ENCODE measurements at regions not wholly inside any gene's neighbourhood (a gene's known extent, or its start where the extent isn't known, plus 50 kb on each side); places are given as distances from the start of the nearest gene placed in this dataset.

DNA sequence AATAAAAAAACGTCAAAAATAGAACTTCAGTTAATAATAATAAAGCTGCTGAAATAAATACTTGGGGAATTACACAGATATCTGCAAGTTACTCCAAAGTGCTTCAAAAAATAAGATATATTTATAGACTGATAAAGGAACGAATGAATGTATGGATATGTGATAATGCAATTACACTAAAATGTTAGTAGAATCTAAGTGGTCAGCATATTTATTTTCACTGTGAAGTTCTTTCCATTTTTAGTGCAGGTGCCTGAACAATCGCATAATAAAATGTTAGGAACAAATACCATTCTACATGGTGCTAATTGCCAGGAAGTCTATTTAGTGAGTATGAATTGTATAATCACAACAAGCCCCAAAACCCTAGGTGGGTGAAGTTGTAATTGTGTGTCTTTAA is 169.6 kb upstream of the RGPD4 start:
- H3K27me3 ChIP-seq: no peaks in the 10 kb centered on the region
- no peak overlapping the region for H3K4me3 ChIP-seq
- DNase-seq: no peak
- no peak for TF ChIP-seq POLR2A (IDR thresholded peaks at IDR 0.05)
- TF ChIP-seq, protein P1, sequence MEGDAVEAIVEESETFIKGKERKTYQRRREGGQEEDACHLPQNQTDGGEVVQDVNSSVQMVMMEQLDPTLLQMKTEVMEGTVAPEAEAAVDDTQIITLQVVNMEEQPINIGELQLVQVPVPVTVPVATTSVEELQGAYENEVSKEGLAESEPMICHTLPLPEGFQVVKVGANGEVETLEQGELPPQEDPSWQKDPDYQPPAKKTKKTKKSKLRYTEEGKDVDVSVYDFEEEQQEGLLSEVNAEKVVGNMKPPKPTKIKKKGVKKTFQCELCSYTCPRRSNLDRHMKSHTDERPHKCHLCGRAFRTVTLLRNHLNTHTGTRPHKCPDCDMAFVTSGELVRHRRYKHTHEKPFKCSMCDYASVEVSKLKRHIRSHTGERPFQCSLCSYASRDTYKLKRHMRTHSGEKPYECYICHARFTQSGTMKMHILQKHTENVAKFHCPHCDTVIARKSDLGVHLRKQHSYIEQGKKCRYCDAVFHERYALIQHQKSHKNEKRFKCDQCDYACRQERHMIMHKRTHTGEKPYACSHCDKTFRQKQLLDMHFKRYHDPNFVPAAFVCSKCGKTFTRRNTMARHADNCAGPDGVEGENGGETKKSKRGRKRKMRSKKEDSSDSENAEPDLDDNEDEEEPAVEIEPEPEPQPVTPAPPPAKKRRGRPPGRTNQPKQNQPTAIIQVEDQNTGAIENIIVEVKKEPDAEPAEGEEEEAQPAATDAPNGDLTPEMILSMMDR (IDR thresholded peaks at IDR 0.05): no peak
- no peaks in the 10 kb centered on the region for H3K36me3 ChIP-seq
- H3K4me1 ChIP-seq: no peaks in the 10 kb centered on the region
- no peaks in the 10 kb centered on the region for H3K9me3 ChIP-seq
- H3K27ac ChIP-seq: no peak overlapping the region

DNA sequence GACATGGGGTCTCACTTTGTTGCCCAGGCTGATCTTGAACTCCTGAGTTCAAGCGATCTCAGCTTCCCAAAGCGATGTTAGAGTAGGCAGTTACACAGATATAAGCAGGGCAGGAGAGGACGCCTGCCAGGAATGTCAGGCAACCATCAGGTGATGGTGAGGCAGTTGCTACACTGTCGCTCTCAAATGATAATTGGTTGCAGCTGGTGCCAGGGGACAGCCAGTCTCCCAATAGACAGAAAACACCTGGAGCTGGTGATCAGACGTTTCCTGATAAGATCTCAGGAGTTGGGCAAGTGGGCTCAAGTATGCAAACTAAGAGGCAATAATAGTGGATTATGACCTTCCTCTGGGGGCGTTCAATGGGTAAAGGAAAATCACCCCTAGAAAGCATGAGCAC is 163.1 kb upstream of the RGPD4 start:
- TF ChIP-seq, protein P1 (IDR thresholded peaks at IDR 0.05): no peak
- no peak for TF ChIP-seq POLR2A (IDR thresholded peaks at IDR 0.05)
- no peak overlapping the region for H3K4me3 ChIP-seq
- no peaks in the 10 kb centered on the region for H3K27me3 ChIP-seq

DNA sequence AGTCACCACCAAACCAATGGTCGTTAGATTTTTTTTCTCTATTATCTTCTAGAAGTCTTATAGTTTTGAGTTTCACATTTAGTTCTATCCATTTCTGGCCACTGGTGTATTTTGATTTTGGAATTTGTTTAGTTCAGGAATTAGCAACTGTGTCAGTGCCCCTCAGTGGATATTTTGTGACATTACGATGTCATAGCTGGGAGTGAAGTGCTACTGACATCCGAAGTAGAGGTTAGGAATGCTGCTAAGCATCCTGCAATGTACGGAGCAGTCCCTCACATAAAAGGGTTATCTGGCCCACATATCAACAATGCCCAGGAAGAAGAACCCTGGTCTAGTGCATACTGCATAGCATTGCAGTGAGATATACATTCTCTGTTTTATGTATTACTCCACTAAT is 157.4 kb upstream of the RGPD4 start:
- no peaks in the 10 kb centered on the region for H3K4me1 ChIP-seq
- no peaks in the 10 kb centered on the region for H3K36me3 ChIP-seq
- no peaks in the 10 kb centered on the region for H3K27me3 ChIP-seq
- H3K4me3 ChIP-seq: no peak overlapping the region
- peaks cover 0 to 8% (median 0%) of the 10 kb centered on the region in 4 donors for H3K9me3 ChIP-seq
- no peak overlapping the region for H3K27ac ChIP-seq
- TF ChIP-seq, protein P1 (IDR thresholded peaks at IDR 0.05): no peak
- no peak for DNase-seq

More for the DNA sequence above, 163.1 kb upstream of the RGPD4 start:
- no peak for DNase-seq
- H3K36me3 ChIP-seq: no peaks in the 10 kb centered on the region
- no peak overlapping the region for H3K27ac ChIP-seq
- H3K9me3 ChIP-seq: no peaks in the 10 kb centered on the region
- H3K4me1 ChIP-seq: no peaks in the 10 kb centered on the region

DNA sequence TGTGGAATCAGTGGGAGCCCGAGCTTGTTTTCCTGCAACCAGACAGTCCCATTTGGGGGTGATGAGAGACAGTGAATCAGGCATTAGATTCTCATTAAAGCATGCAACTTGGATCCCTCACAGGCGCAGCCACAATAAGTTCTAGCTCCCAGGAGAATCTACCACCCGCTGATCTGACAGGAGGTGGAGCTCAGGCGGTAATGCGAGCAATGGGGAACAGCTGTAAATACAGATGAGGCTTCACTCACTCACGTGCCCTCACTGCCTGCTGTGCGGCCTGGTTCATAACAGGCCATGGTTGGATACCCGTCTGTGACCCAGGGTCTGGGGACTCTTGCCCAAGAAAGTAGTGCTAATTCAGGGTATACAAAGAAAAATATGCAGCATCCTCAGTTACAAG is 144.8 kb upstream of the RGPD4 start:
- TF ChIP-seq, protein P1 (IDR thresholded peaks at IDR 0.05): no peak
- no peak for TF ChIP-seq POLR2A (IDR thresholded peaks at IDR 0.05)

DNA sequence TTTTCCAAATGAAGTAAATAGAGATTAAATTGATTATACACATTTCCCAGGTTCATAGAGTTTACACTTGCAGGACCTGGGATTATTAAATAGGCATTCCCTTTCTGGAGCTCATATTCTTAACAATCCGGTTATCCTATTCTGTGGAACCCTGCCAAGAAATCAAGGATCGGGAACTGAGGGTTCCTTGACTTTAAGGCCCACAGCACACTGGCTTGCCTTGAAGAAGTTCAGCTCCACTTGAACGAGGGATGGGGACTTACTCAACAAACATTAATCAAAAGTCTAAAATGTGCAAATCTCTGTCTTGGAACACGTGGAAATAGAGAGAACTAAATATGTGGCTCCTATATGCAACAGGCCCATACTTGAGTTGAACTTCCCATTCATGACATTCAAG is 142.3 kb upstream of the RGPD4 start:
- Histone ChIP-seq H3K36me3 (no peaks in the 10 kb centered on the region), H3K27me3 (no peaks in the 10 kb centered on the region), H3K27ac (no peak overlapping the region), H3K4me3 (no peak overlapping the region), H3K9me3 (no peaks in the 10 kb centered on the region), H3K4me1 (no peaks in the 10 kb centered on the region)
- no peak for DNase-seq
- TF ChIP-seq, protein P1 (IDR thresholded peaks at IDR 0.05): no peak

More for the DNA sequence above, 144.8 kb upstream of the RGPD4 start:
- Histone ChIP-seq H3K4me3 (no peak overlapping the region), H3K27ac (no peak overlapping the region), H3K4me1 (no peaks in the 10 kb centered on the region), H3K36me3 (no peaks in the 10 kb centered on the region), H3K27me3 (no peaks in the 10 kb centered on the region), H3K9me3 (no peaks in the 10 kb centered on the region)
- DNase-seq: no peak

DNA sequence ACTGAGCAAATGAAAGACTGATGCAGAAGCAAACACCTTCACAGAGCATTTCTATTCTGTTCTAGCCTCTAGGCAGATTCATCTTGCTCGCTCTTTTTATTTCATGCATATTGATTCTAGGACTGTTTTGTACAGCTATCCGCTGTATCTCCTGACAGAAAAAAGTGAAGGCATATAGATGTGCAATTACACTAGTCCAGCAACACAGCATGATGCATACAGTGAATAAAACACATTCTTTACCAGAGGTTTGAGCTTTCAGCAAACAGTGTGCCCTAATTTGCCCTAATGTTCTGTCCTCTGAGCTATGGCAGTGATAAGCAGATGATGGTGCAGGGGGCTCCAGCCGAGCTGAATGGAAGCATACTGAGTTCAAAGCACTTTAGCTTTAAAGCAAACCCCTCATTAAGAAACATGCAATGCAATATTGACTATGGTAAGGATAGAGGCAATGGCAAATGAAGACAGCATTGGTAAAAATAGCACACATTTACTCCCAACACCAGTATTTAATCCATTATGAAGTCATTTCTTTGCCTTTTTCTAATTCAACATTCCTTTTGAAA is 141.2 kb upstream of the RGPD4 start:
- TF ChIP-seq POLR2A (IDR thresholded peaks at IDR 0.05): no peak
- TF ChIP-seq, protein P1 (IDR thresholded peaks at IDR 0.05): no peak
- no peaks in the 10 kb centered on the region for H3K27me3 ChIP-seq
- DNase-seq: no peak
- H3K4me3 ChIP-seq: no peak overlapping the region
- H3K9me3 ChIP-seq: no peaks in the 10 kb centered on the region
- H3K36me3 ChIP-seq: no peaks in the 10 kb centered on the region
- H3K27ac ChIP-seq: no peak overlapping the region
- H3K4me1 ChIP-seq: no peaks in the 10 kb centered on the region
